A549 (cell line): ENCODE measurements at regions not wholly inside any gene's neighbourhood (a gene's known extent, or its start where the extent isn't known, plus 50 kb on each side); places are given as distances from the start of the nearest gene placed in this dataset.

Experiments
- ATAC-seq, 2 experiments: fragments of 200-7000 bp in 1 of 2; fragments of >200 bp in 1 of 2; cut with Nextera tagmentation in 1 of 2; cut with Tn5 transposase in 1 of 2; 3 replicates each; pipeline versions ENCODE4 v1.8.0 to v1.9.1; 2018 to 2020; ENCODE audit warnings: mild to moderate bottlenecking in 1 of 2, moderate library complexity in 1 of 2
- CTCF ChIA-PET: fragments of 300-600 bp; sonication (Branson Sonifier 250); formaldehyde crosslinking; extraction: SDS; loops from one replicate; lab custom pipeline; 2021; ENCODE audit warnings: antibody characterized with exemption, inconsistent platforms; lab: Yijun Ruan, JAX
- POLR2A ChIA-PET: fragments of 350-600 bp; formaldehyde crosslinking; extraction: SDS; loops from one replicate; lab custom pipeline; 2021; ENCODE audit warnings: antibody characterized with exemption, inconsistent platforms; lab: Yijun Ruan, JAX
- DNase-seq, 2 experiments: peaks; one replicate each; pipeline versions ENCODE4 v3.0.0 to v3.0.0-alpha.2; 2011 to 2016; ENCODE audit warnings: low read depth in 1 of 2, low spot score in 1 of 2
- FAIRE-seq: peaks from 2 replicates; lab custom pipeline; 2011; peaks lifted over from hg19 to GRCh38; lab: Jason Lieb, UNC
- H3K27ac ChIP-seq, 2 experiments: fragments of >200 bp; sonication (Bioruptor Twin); formaldehyde crosslinking; 3 replicates each; pipeline ENCODE4 v1.5.1; 2016 to 2017
- H3K4me1 ChIP-seq: fragments of >200 bp; sonication (Bioruptor Twin); formaldehyde crosslinking; 3 replicates; pipeline ENCODE4 v1.6.1; 2016
- H3K4me2 ChIP-seq: fragments of >200 bp; sonication (Bioruptor Twin); formaldehyde crosslinking; 3 replicates; pipeline ENCODE4 v1.6.1; 2016
- H3K4me3 ChIP-seq: fragments of >200 bp; sonication (Bioruptor Twin); formaldehyde crosslinking; 3 replicates; pipeline ENCODE4 v1.5.1; 2016
- H3K9me3 ChIP-seq: fragments of >200 bp; sonication (Bioruptor Twin); formaldehyde crosslinking; 3 replicates; pipeline ENCODE4 v1.6.1; 2016
- BHLHE40 ChIP-seq: IDR thresholded peaks from 2 replicates; pipeline ENCODE4 v1.6.1; 2012; ENCODE audit warnings: low read depth, low read length, inconsistent platforms
- CBX2 ChIP-seq: fragments of 200-600 bp; sonication (generic); IDR thresholded peaks from 2 replicates; pipeline ENCODE4 v1.6.1; 2016; ENCODE audit warnings: low read depth, mild to moderate bottlenecking, borderline replicate concordance
- CBX8 ChIP-seq: fragments of 200-600 bp; sonication (generic); IDR thresholded peaks from 2 replicates; pipeline ENCODE4 v1.6.1; 2016
- CHD4 ChIP-seq: fragments of 200-600 bp; sonication (generic); IDR thresholded peaks from 2 replicates; pipeline ENCODE4 v1.6.1; 2016; ENCODE audit warnings: antibody characterized with exemption, mild to moderate bottlenecking, borderline replicate concordance
- CTCF ChIP-seq: fragments of >200 bp; sonication (Bioruptor Twin); formaldehyde crosslinking; IDR thresholded peaks from 3 replicates; pipeline ENCODE4 v1.5.1; 2016
- ESRRA ChIP-seq: fragments of 150-350 bp; IDR thresholded peaks from 2 replicates; pipeline ENCODE4 v1.6.1; 2014; ENCODE audit warnings: mild to moderate bottlenecking, low read length, borderline replicate concordance
- FOSB ChIP-seq: fragments of 250-450 bp; sonication (Bioruptor Pico); IDR thresholded peaks from 2 replicates; pipeline ENCODE4 v1.5.0; 2020; ENCODE audit warnings: mild to moderate bottlenecking, moderate library complexity
- FOXS1 ChIP-seq: fragments of 250-450 bp; sonication (Bioruptor Pico); IDR thresholded peaks from 2 replicates; pipeline ENCODE4 v1.5.0; 2020; ENCODE audit warnings: mild to moderate bottlenecking, moderate library complexity
- GATA3 ChIP-seq: IDR thresholded peaks from 2 replicates; pipeline ENCODE4 v1.6.1; 2012; ENCODE audit warnings: borderline replicate concordance
- HEYL ChIP-seq: fragments of 250-450 bp; sonication (Bioruptor Pico); IDR thresholded peaks from 2 replicates; pipeline ENCODE4 v1.8.0; 2021; ENCODE audit warnings: mild to moderate bottlenecking, moderate library complexity
- HOXB13 ChIP-seq: fragments of 250-450 bp; sonication (Bioruptor Pico); IDR thresholded peaks from 2 replicates; pipeline ENCODE4 v1.5.0; 2020; ENCODE audit warnings: low read depth, mild to moderate bottlenecking, moderate library complexity
- JUN ChIP-seq, 2 experiments: fragments of >200 bp; sonication (Bioruptor Twin); formaldehyde crosslinking; IDR thresholded peaks; 2 replicates in 1 of 2; 3 replicates in 1 of 2; pipeline ENCODE4 v1.6.1; 2016 to 2017
- KDM5A ChIP-seq: fragments of 200-600 bp; sonication (generic); IDR thresholded peaks from 2 replicates; pipeline ENCODE4 v1.6.1; 2016; ENCODE audit warnings: antibody characterized with exemption, mild to moderate bottlenecking
- MYC ChIP-seq: IDR thresholded peaks from 2 replicates; pipeline ENCODE4 v1.6.1; 2012; ENCODE audit warnings: mild to moderate bottlenecking, inconsistent platforms, low read length, improper control_type of control experiment, borderline replicate concordance
- NFE2L2 ChIP-seq: fragments of 150-350 bp; conservative IDR thresholded peaks from 2 replicates; pipeline ENCODE4 v1.6.1; 2014; ENCODE audit warnings: low read length
- NR3C1 ChIP-seq: fragments of >200 bp; sonication (Bioruptor Twin); formaldehyde crosslinking; IDR thresholded peaks from 3 replicates; pipeline ENCODE4 v1.6.1; 2017
- PHF8 ChIP-seq: fragments of 200-600 bp; sonication (generic); IDR thresholded peaks from 2 replicates; pipeline ENCODE4 v1.6.1; 2016; ENCODE audit warnings: low read depth, mild to moderate bottlenecking, antibody characterized with exemption, moderate library complexity, borderline replicate concordance
- RAD21 ChIP-seq, 2 experiments: fragments of >200 bp in 1 of 2; sonication (Bioruptor Twin) in 1 of 2; formaldehyde crosslinking in 1 of 2; IDR thresholded peaks in 1 of 2; conservative IDR thresholded peaks in 1 of 2; 2 replicates in 1 of 2; 3 replicates in 1 of 2; pipeline ENCODE4 v1.6.1; 2012 to 2018; ENCODE audit warnings: inconsistent platforms in 1 of 2
- RCOR1 ChIP-seq: fragments of 150-350 bp; IDR thresholded peaks from 2 replicates; pipeline ENCODE4 v1.6.1; 2014; ENCODE audit warnings: antibody characterized with exemption, low read length, low read depth
- USF2 ChIP-seq: fragments of 450-650 bp; IDR thresholded peaks from 2 replicates; pipeline ENCODE4 v1.6.1; 2014; ENCODE audit warnings: antibody characterized with exemption
- ZNF302 ChIP-seq: fragments of 250-450 bp; sonication (Bioruptor Pico); IDR thresholded peaks from 2 replicates; pipeline ENCODE4 v1.9.0; 2021; ENCODE audit warnings: inconsistent platforms, mild to moderate bottlenecking, moderate library complexity
- ZSCAN20 ChIP-seq: fragments of 250-450 bp; sonication (Bioruptor Pico); IDR thresholded peaks from 2 replicates; pipeline ENCODE4 v1.8.0; 2022; ENCODE audit warnings: mild to moderate bottlenecking, moderate library complexity
- whole genome bisulfite sequencing: methylation state at CpG from one replicate; pipeline ENCODE4 v1.1.6; 2017; ENCODE audit errors: missing lambda C conversion rate; 5-methylcytosine and 5-hydroxymethylcytosine counted together
- TF ChIP-seq, protein P1 (sequence below): IDR thresholded peaks from 2 replicates; pipeline ENCODE4 v1.6.1; 2012; ENCODE audit warnings: low read depth, borderline replicate concordance
- TF ChIP-seq, protein P2 (sequence below): fragments of >200 bp; sonication (Bioruptor Twin); formaldehyde crosslinking; IDR thresholded peaks from 3 replicates; pipeline ENCODE4 v1.6.1; 2016
- TF ChIP-seq, protein P3 (sequence below): fragments of >200 bp; sonication (Bioruptor Twin); formaldehyde crosslinking; IDR thresholded peaks from 2 replicates; pipeline ENCODE4 v1.6.1; 2016
- TF ChIP-seq, protein P4 (sequence below): fragments of 150-350 bp; IDR thresholded peaks from 2 replicates; pipeline ENCODE4 v1.6.1; 2014; ENCODE audit warnings: low read depth, mild to moderate bottlenecking, low read length
- TF ChIP-seq, protein P5 (sequence below): IDR thresholded peaks from 2 replicates; pipeline ENCODE4 v1.6.1; 2012

- FAIRE-seq (no peak), DNase-seq (no peak), ATAC-seq (no peak)
- TF ChIP-seq FOSB (CRISPR knock-in tag) (no peak), JUN (IDR thresholded peaks at IDR 0.05) (no peak), KDM5A (no peak), CTCF (no peak), CBX2 (no peak), ZSCAN20 (no peak), HOXB13 (CRISPR knock-in tag) (no peak), BHLHE40 (no peak), PHF8 (no peak), USF2 (no peak), ESRRA (no peak), ZNF302 (CRISPR knock-in tag) (no peak), RCOR1 (no peak), HEYL (CRISPR knock-in tag) (no peak), NFE2L2 (no peak), GATA3 (no peak)
- TF ChIP-seq, protein P1, sequence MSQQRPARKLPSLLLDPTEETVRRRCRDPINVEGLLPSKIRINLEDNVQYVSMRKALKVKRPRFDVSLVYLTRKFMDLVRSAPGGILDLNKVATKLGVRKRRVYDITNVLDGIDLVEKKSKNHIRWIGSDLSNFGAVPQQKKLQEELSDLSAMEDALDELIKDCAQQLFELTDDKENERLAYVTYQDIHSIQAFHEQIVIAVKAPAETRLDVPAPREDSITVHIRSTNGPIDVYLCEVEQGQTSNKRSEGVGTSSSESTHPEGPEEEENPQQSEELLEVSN = no peak
- TF ChIP-seq, protein P2, sequence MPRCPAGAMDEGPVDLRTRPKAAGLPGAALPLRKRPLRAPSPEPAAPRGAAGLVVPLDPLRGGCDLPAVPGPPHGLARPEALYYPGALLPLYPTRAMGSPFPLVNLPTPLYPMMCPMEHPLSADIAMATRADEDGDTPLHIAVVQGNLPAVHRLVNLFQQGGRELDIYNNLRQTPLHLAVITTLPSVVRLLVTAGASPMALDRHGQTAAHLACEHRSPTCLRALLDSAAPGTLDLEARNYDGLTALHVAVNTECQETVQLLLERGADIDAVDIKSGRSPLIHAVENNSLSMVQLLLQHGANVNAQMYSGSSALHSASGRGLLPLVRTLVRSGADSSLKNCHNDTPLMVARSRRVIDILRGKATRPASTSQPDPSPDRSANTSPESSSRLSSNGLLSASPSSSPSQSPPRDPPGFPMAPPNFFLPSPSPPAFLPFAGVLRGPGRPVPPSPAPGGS = no peak
- TF ChIP-seq, protein P3, sequence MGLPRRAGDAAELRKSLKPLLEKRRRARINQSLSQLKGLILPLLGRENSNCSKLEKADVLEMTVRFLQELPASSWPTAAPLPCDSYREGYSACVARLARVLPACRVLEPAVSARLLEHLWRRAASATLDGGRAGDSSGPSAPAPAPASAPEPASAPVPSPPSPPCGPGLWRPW = no peak
- TF ChIP-seq, protein P4, sequence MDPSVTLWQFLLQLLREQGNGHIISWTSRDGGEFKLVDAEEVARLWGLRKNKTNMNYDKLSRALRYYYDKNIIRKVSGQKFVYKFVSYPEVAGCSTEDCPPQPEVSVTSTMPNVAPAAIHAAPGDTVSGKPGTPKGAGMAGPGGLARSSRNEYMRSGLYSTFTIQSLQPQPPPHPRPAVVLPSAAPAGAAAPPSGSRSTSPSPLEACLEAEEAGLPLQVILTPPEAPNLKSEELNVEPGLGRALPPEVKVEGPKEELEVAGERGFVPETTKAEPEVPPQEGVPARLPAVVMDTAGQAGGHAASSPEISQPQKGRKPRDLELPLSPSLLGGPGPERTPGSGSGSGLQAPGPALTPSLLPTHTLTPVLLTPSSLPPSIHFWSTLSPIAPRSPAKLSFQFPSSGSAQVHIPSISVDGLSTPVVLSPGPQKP = no peak
- Histone ChIP-seq H3K4me1 (no peaks in the 10 kb centered on the region), H3K4me3 (no peak overlapping the region), H3K9me3 (no peaks in the 10 kb centered on the region), H3K4me2 (no peak overlapping the region), H3K27ac (no peak overlapping the region)
- CTCF ChIA-PET = no interaction called here
- WGBS = 23% methylated on average over 7 of the region's 8 CpGs
- POLR2A ChIA-PET = no interaction called here
These were observed 654.1 kb upstream of the ZWINT start for GRCh38 chr10:57015187-57015586.

- ChIA-PET CTCF (no interaction called here), POLR2A (no interaction called here)
- no peak overlapping the region for H3K4me3 ChIP-seq
- FAIRE-seq (no peak), ATAC-seq (no peak), DNase-seq (no peak)
- no peaks in the 10 kb centered on the region for H3K9me3 ChIP-seq
- no peaks in the 10 kb centered on the region for H3K4me1 ChIP-seq
- TF ChIP-seq, protein P4 = no peak
- TF ChIP-seq, protein P5, sequence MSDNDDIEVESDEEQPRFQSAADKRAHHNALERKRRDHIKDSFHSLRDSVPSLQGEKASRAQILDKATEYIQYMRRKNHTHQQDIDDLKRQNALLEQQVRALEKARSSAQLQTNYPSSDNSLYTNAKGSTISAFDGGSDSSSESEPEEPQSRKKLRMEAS = no peak
- TF ChIP-seq USF2 = no peak
- no peak for TF ChIP-seq MYC
- TF ChIP-seq CHD4 = no peak
- TF ChIP-seq HEYL (CRISPR knock-in tag) = no peak
- TF ChIP-seq CBX8 = no peak
- TF ChIP-seq FOSB (CRISPR knock-in tag) = no peak
- no peak for TF ChIP-seq RCOR1
- TF ChIP-seq, protein P1 = no peak
- TF ChIP-seq NR3C1 = no peak
- no peak for TF ChIP-seq RAD21 (conservative IDR thresholded peaks at IDR 0.05 in 1 of 2, IDR thresholded peaks at IDR 0.05 in 1 of 2)
- no peak for TF ChIP-seq FOXS1
- WGBS = 16% methylated on average over 3 of the region's 3 CpGs
- no peak overlapping the region for H3K27ac ChIP-seq
- H3K4me2 ChIP-seq = no peak overlapping the region
These were observed 653.7 kb upstream of the ZWINT start for GRCh38 chr10:57014758-57015157.
